ENCODE measurements at regions not wholly inside any gene's neighbourhood (a gene's known extent, or its start where the extent isn't known, plus 50 kb on each side); places are given as distances from the start of the nearest gene placed in this dataset.

GRCh38 chr2:13597176-13597575 is 880.4 kb downstream of the TRIB2 start:
- DNase-seq (ENCODE audit: low read depth), result no peak
- no peak for TF ChIP-seq CTCF (IDR thresholded peaks at IDR 0.05; ENCODE audit: low read length, missing control alignments)
- H3K4me3 ChIP-seq (replicated peaks; ENCODE audit: low read depth, low read length), result no peak overlapping the region

- TF ChIP-seq CTCF (IDR thresholded peaks at IDR 0.05; ENCODE audit: low read length, missing control alignments), result no peak
- DNase-seq (ENCODE audit: low read depth), result no peak
- no peak overlapping the region for H3K4me3 ChIP-seq (replicated peaks; ENCODE audit: low read depth, low read length)
These were observed 884.8 kb downstream of the TRIB2 start for GRCh38 chr2:13601506-13601905.

- H3K4me3 ChIP-seq (replicated peaks; ENCODE audit: low read depth, low read length), result no peak overlapping the region
- DNase-seq (ENCODE audit: low read depth), result no peak
- no peak for TF ChIP-seq CTCF (IDR thresholded peaks at IDR 0.05; ENCODE audit: low read length, missing control alignments)
These were observed 888.4 kb downstream of the TRIB2 start for GRCh38 chr2:13604951-13605661.

DNA sequence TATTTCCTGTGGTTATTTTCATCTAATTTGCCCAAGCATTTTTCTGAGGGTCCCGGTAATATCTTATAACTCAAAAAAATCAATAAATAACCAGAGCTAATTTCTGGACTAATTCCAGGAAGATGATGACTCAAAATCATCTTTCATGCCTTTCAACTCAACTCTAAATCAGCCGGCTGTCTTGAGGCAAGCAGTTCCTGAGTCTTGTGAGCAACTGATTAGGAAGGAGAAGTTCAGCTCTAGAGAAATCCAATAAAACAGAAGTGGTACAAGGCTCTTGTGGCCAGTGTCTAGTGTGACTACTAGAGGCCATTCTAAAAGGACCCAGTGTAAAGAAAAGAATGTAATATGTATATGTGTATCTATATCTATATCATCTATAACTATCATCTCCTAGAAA is 890.4 kb downstream of the TRIB2 start:
- no peak for TF ChIP-seq CTCF (IDR thresholded peaks at IDR 0.05; ENCODE audit: low read length, missing control alignments)
- no peak overlapping the region for H3K4me3 ChIP-seq (replicated peaks; ENCODE audit: low read depth, low read length)
- no peak for DNase-seq (ENCODE audit: low read depth)

- no peak for DNase-seq (ENCODE audit: low read depth)
- no peak for TF ChIP-seq CTCF (IDR thresholded peaks at IDR 0.05; ENCODE audit: low read length, missing control alignments)
- H3K4me3 ChIP-seq (replicated peaks; ENCODE audit: low read depth, low read length), result no peak overlapping the region
These were observed 895.2 kb downstream of the TRIB2 start for GRCh38 chr2:13611939-13612338.

GRCh38 chr2:13616059-13616458 is 899.3 kb downstream of the TRIB2 start:
- TF ChIP-seq CTCF (IDR thresholded peaks at IDR 0.05; ENCODE audit: low read length, missing control alignments), result no peak
- no peak overlapping the region for H3K4me3 ChIP-seq (replicated peaks; ENCODE audit: low read depth, low read length)
- DNase-seq (ENCODE audit: low read depth), result no peak

- DNase-seq (ENCODE audit: low read depth), result no peak
- TF ChIP-seq CTCF (IDR thresholded peaks at IDR 0.05; ENCODE audit: low read length, missing control alignments), result no peak
- no peak overlapping the region for H3K4me3 ChIP-seq (replicated peaks; ENCODE audit: low read depth, low read length)
These were observed 899.9 kb downstream of the TRIB2 start for GRCh38 chr2:13616616-13617015.
